ENCODE measurements at regions not wholly inside any gene's neighbourhood (a gene's known extent, or its start where the extent isn't known, plus 50 kb on each side); places are given as distances from the start of the nearest gene placed in this dataset.
"Not testable (repeated sequence)": the region's sequence is repeated elsewhere in the genome, so short reads cannot be mapped to it uniquely, and the experiment has no call there.

- not testable (repeated sequence) for DNase-seq
These were observed 350.2 kb downstream of the BCL2L11 start for GRCh38 chr2:111470924-111471323.

- not testable (repeated sequence) for DNase-seq
These were observed 351.2 kb downstream of the BCL2L11 start for GRCh38 chr2:111471791-111472530.

GRCh38 chr2:111472844-111473403 is 352.2 kb downstream of the BCL2L11 start:
- not testable (repeated sequence) for DNase-seq

GRCh38 chr2:111473522-111473921 is 352.8 kb downstream of the BCL2L11 start:
- not testable (repeated sequence) for DNase-seq

GRCh38 chr2:111474198-111474705 is 353.5 kb downstream of the BCL2L11 start:
- not testable (repeated sequence) for DNase-seq

GRCh38 chr2:111478335-111478734 is 357.6 kb downstream of the BCL2L11 start:
- not testable (repeated sequence) for DNase-seq

DNA sequence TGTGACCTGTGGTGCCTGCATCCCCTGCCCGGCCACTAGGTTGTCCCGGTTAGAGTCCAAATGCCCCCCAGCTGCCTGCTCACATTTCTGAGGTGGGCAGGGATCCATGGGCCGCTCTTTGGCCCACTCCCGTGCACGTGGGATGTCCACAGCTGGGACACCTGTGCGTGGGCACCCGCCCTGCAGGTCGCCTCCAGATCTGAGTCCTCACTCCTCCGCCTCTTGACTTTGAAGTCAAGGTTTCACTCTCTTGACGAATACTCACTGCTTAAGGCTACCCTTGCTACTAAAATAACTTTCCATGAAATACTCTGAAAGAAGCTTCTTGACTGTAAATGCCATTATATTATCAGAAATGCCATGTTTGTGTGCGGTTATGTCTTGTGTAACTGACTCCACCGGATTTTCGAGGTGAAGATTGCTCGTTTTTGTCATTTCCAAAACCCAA is 358.2 kb downstream of the BCL2L11 start:
- not testable (repeated sequence) for DNase-seq

GRCh38 chr2:111480016-111480625 is 359.4 kb downstream of the BCL2L11 start:
- not testable (repeated sequence) for DNase-seq

DNA sequence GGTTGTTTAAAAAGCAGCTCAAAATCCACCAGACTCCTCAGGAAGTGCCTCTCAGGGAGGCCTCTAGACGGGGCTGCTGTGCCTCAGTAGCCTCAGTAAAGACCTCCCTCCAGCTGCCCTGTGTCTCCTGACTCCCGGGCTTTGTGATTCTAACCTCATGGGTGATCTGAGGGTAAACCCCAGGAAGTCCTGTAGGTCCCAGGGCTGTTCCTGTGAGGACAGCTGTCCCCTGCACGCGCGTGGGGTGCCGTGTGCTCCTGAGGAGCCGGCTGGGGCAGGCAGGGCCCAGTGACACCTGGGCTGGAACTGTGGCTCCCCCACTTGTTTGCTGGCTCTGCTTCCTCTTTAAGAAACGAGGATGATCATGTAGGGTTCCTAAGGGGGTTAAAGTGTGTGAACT is 359.9 kb downstream of the BCL2L11 start:
- not testable (repeated sequence) for DNase-seq

DNA sequence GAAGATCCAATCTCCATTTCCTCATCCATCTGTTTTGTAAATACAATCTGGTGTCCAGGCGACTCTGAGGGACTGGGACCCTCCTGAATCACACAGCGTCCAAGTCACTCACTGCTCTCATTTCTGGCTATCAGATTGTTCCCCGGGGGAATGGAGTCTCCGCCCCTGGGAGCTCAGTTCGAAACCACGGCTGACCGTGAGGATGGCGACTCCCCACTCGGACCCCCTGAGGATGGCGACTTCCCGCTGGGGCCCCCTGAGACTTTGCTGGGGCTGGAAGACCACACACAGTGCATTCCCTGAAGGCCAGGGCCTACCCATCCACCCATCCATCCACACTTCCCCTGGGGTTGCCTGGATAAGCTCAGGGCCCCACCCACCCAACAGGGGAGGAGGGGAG is 360.5 kb downstream of the BCL2L11 start:
- DNase-seq, result not testable (repeated sequence)

DNA sequence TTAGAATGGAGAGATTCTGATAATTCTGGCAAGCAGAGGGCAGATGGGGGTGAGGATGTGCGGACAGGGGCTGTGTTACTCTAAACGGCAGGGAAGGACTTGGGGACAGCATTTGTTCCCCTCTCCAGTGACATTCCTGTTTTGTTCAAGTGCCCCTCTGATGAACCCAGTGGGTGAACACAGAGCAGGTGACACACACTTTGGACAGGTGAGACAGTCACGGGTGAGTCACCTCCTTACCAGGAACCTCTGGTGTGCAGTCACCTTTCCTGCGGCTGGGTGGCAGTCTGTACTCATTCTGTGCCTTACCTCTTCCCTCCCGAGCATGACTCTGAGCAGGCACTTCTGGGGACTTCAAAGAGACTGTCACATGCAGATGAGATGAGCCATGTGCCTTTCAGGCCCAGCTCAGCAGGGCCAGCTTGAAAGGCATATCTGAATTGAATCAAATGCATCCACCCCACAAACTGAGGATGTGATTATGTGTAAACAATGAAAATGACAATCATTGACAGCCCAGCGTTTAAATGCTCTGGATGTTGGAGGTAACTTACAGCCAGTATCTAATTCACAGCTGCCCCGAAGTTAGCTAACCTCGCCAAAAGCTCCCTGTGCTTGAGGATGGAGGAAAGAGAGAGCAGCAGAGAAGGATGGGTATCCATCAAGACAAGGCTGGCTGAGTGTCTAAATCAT is 362.4 kb downstream of the BCL2L11 start:
- not testable (repeated sequence) for DNase-seq

DNA sequence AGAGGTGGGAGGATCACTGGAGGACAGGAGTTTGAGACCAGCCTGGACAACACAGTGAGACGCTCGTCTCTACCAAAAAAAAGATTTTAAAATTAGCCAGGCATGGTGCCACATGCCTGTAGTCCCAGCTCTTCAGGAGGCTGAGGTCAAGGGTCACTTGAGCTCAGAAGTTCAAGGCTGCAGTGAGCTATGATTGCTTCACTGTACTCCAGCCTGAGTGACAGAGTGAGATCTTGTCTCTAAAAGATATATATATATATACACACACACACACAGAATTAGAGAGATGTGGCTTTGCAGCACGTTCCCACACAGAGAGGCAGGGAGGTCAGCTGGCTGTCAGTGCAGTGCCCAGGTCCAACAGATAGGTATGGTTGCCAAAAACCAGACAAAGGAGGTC is 363.4 kb downstream of the BCL2L11 start:
- DNase-seq, result not testable (repeated sequence)

GRCh38 chr2:111485895-111486294 is 365.2 kb downstream of the BCL2L11 start:
- not testable (repeated sequence) for DNase-seq

DNA sequence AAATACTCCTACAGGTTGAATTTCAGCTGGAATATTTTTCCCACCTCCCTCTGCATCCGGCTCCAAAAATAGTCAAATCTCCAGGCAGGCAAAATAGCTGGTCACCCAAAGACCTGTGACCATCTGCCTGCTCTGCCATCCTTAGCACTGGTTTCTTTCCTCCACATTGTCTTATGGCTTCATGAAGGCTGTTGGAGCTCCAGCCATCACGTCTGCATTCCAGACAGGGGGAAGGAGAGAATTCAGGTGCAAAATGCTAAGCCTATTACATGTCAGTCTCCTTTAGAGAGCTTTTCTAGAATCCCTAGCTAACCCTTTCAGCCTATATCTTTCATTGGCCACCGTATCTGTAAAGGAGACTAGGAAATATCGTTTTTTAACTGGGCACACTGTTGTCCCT is 367.7 kb downstream of the BCL2L11 start:
- DNase-seq, result not testable (repeated sequence)

DNA sequence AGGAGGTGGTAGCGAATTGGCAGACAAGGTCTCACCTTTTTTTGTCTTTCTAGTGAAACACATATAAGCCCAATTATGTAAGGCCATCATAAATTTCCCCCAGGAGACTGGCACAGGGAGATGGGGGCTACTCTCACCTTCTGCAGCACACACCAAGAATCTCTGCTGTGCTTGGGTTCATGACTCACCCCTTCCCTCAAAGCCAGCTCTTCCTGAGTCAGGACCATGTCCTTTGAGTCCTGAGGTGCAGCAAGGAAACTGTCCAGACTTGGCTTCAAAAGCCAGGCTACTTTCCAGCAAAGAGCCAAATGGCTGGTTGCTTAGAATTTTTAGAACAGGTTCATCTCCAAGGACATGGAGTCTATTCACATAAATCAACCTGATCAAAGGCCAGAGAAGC is 368.7 kb downstream of the BCL2L11 start:
- not testable (repeated sequence) for DNase-seq

- not testable (repeated sequence) for DNase-seq
These were observed 370.5 kb downstream of the BCL2L11 start for GRCh38 chr2:111491181-111491580.

GRCh38 chr2:111491614-111492013 is 370.9 kb downstream of the BCL2L11 start:
- DNase-seq, result not testable (repeated sequence)

DNA sequence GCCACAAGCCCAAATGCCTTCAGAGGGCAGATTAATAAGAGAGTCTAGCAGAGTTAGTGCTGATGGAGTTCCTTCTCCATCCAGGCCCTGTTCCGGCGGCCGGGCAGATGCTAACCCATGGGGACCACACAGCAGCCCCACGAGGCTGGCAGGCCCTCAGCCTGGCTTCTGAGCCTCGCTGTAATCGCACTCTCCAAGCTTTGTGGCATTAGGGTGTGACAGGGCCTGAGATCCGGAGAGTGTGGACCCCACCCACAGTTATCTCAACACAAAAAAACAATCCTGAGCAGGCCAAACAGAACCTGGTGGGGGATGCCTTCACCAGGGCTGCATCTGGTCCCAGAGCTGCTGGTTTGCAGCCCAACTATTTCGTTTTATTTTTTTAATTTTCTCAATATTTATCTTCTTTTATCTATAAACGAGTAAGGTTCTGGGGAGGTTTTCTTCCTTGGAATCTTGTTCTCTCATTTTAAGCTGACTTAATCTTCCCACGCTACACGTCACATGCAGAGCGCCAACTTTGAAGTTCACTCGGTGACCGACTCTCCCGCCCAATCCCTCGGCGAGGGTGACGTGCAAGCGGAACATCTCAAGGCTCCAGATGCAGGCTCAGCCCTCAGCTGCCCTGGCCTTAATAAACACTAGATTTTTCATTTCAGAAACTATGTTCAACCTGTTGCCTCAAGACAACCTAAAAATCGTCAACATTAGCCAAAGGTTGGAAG is 372.4 kb downstream of the BCL2L11 start:
- not testable (repeated sequence) for DNase-seq

- DNase-seq, result not testable (repeated sequence)
These were observed 373.0 kb downstream of the BCL2L11 start for GRCh38 chr2:111493720-111494078.

- DNase-seq, result not testable (repeated sequence)
These were observed 373.7 kb downstream of the BCL2L11 start for GRCh38 chr2:111494288-111494980.

DNA sequence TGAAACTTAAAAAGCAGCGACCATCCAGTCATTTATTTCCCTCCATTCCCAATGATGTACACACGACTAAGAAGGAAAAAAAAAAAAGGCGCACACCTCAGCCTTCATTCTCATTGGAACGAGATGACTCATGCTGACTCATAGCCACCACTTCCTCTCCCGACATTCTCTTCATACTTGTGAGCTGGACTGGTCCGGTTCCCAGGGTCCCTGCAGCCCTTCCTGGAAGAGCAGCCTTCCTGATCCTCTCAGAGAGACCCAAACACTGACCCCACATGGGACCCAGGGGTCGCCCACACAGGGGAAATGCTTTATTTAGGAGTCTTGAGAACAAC is 374.2 kb downstream of the BCL2L11 start:
- not testable (repeated sequence) for DNase-seq
